GM13977 (cell line): ENCODE measurements at regions not wholly inside any gene's neighbourhood (a gene's known extent, or its start where the extent isn't known, plus 50 kb on each side); places are given as distances from the start of the nearest gene placed in this dataset.
"Not testable (repeated sequence)": the region's sequence is repeated elsewhere in the genome, so short reads cannot be mapped to it uniquely, and the experiment has no call there.

Experiments used
- DNase-seq: peaks from one replicate; pipeline ENCODE4 v3.0.0; 2012; ENCODE audit warnings: low spot score
- CTCF ChIP-seq: IDR thresholded peaks from 2 replicates; pipeline ENCODE4 v1.5.1; 2012; ENCODE audit warnings: mild to moderate bottlenecking, control low read depth; ENCODE audit not compliant: insufficient read depth; ENCODE audit errors: extremely low read depth, missing control alignments
- in situ Hi-C: fragments of 300-500 bp; cut with MboI; formaldehyde crosslinking; loops from one replicate; pipeline ENCODE4 v1.12.0; 2022; ENCODE audit warnings: low sequenced_read_pairs, low pct_unique_long_range_greater_than_20kb, mixed read lengths, inconsistent platforms; ENCODE audit not compliant: unreplicated experiment

GRCh38 chr3:181596126-181596525, 115.6 kb upstream of the SOX2 start:
- in situ Hi-C loops, result no loop called here
- no peak for TF ChIP-seq CTCF
- no peak for DNase-seq

- in situ Hi-C loops, DNase-seq: not testable (repeated sequence)
These were observed 120.8 kb upstream of the SOX2 start for GRCh38 chr3:181590939-181591338.

- in situ Hi-C loops, result no loop called here
- no peak for DNase-seq
- no peak for TF ChIP-seq CTCF
These were observed 129.1 kb upstream of the SOX2 start for GRCh38 chr3:181582619-181583018.

- in situ Hi-C loops, result no loop called here
- no peak for TF ChIP-seq CTCF
- DNase-seq, result no peak
These were observed 130.1 kb upstream of the SOX2 start for GRCh38 chr3:181581656-181582055.

GRCh38 chr3:181578743-181579142, 133.0 kb upstream of the SOX2 start:
- DNase-seq, result no peak

GRCh38 chr3:181572432-181572831, 139.3 kb upstream of the SOX2 start:
- no peak for TF ChIP-seq CTCF
- in situ Hi-C loops, result no loop called here
- no peak for DNase-seq

More at GRCh38 chr3:181578743-181579142, 133.0 kb upstream of the SOX2 start:
- in situ Hi-C loops, result no loop called here
- no peak for TF ChIP-seq CTCF

GRCh38 chr3:181570472-181570871, 141.3 kb upstream of the SOX2 start:
- in situ Hi-C loops, result no loop called here
- TF ChIP-seq CTCF, result no peak
- DNase-seq, result no peak
